GM19023 (cell line): ENCODE measurements at regions not wholly inside any gene's neighbourhood (a gene's known extent, or its start where the extent isn't known, plus 50 kb on each side); places are given as distances from the start of the nearest gene placed in this dataset.
A peak's percentile ranks its signal among the peaks of the same experiment; 100 is the strongest.
"Not testable (repeated sequence)": the region's sequence is repeated elsewhere in the genome, so short reads cannot be mapped to it uniquely, and the experiment has no call there.

ENCODE experiments used
- ATAC-seq: cut with Tn5 transposase; IDR thresholded peaks from one replicate; pipeline ENCODE4 v1.9.1; 2021; ENCODE audit warnings: mild to moderate bottlenecking, moderate library complexity; ENCODE audit not compliant: unreplicated experiment

- ATAC-seq: no peak
Observed at GRCh38 chr1:233788687-233789086, 115.8 kb upstream of the SLC35F3 start.

DNA sequence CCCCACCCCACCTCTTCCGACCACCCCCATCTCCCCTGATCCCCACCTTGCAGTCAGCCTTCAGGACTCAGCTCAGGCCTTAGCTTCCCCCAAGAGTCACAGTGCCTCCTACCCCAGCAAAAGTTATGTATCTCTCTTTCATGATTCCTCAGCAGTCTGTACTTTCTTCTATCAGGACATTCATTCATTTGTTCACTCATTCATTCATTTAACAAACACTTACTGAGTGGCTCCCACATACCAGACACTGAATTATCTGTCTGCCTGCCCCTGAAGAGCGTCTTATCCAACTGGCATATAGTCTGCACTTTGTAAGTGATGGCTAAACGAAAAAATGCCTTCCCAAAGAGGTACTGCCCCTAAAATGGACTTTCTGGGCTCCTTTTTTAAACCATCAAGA lies 114.4 kb upstream of the SLC35F3 start:
- ATAC-seq: no peak

DNA sequence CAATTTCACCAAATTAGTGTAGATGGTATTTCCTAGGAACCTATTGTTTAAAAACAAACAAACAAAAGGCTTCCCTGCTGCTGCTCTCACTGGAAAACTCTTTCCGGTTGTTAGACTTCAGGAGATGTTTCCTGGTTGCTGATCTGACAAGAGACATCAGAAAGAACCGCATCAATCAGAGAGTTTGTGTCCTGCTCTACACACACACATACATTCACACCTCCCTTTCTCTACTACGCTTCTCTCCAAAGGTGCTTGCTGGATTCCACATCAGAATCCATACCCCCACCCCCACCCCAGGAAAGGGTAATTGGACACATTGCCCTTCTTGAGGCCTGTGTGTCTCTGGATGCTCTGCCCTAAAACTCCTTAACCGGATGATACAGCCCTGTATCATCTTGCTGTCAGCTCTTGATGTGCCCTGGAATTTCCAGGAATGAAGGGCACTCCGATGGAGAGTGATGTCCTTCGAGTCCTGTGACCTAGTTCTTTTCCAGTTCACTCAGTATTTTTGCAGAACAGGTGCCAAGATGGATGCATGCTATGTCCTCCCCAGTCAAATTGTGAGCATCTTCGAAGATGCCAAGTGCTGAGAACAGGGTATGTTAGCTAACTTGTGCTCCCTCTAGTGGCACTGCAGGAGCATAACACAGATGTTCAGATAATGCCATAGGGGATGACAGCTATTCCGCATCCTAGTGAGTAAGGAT lies 113.7 kb upstream of the SLC35F3 start:
- ATAC-seq: peak; percentile 85

DNA sequence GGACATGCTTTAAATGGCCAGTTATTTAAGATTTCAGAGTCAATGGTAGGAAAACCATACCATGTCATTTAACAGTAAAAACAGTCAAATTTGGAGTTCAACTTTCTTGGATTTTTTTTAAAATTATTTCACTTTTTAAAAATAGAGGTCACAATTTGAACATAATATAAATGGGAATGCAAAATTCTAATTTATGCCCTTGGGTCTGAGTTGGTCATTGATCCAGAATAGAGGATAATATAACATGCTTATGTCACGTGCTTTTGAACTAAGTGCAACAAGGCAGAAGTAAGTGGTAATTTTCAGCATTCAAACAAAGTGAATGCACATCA lies 113.1 kb upstream of the SLC35F3 start:
- no peak for ATAC-seq

DNA sequence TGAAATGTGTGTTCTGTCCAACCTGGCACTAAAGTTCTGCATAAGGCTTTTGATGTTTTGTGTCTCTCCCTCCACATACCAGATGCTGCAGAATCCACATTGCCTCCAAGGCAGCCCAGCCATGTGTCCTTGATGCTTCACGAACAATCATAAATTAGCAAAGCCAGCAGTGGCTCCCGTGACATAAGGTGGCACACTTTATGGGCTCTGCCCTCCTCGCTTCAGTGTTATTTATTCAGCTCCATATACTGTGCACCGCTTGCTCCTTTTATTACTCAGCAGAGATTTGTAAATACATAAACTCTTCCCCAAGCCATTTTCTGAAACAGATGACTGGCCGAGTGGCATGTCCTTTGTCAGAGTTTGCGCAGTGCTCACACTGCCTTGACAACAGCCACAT lies 112.8 kb upstream of the SLC35F3 start:
- no peak for ATAC-seq

DNA sequence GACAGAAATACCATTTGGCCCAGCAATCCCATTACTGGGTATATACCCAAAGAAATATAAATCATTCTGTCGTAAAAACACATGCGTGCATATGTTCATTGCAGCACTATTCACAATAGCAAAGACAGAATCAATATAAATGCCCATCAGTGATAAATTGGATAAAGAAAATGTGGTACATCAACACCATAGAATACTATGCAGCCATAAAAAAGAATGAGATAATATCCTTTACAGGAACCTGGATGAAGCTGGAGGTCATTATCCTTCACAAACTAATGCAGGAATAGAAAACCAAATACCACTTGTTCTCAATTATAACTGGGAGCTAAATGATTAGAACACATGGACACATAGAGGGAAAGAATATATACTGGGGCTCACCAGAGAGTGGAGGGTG lies 109.6 kb upstream of the SLC35F3 start:
- ATAC-seq: no peak

GRCh38 chr1:233796146-233796783 lies 108.2 kb upstream of the SLC35F3 start:
- no peak for ATAC-seq

DNA sequence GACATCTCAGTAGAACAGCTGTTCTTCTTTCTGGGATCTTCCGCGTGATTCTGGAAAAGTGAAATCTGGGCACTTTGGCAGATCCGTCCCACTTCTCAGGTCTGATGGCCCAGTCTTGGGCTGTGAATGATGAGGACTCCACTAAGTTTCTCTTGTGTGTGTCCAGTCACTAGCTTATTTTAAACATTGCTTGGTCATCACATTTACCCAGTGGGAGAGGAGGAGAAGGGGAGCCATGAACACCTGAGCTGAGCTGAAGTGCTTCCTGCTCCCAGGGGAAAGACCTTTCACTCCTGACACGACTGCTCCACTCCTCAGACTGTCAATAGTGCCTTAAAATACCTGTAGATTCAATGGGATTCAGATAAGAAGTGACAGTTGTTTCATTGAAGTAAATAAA lies 101.9 kb upstream of the SLC35F3 start:
- ATAC-seq: no peak

- ATAC-seq: no peak
Observed at GRCh38 chr1:233805786-233806185, 98.7 kb upstream of the SLC35F3 start.

GRCh38 chr1:233815357-233815756 lies 89.1 kb upstream of the SLC35F3 start:
- no peak for ATAC-seq

DNA sequence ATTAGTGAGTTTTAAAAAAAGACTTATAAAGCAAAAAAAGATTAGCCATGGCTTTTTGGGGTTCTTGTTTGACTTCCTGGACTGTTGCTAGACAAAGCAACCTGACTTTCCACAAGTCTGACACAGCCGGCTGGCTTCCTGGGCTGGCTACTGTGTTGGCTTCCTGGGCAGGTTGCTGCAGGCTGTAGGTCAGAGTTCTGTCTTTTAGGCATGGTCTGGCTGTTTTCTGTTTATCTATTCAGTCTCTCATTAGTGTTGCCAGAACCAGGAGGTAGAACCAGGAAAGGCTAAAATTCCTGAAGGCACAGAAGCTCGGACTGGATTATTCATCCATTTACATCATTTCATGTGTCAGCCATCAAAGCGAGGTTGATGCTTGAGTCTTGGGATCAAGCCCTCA lies 88.6 kb upstream of the SLC35F3 start:
- no peak for ATAC-seq

GRCh38 chr1:233816348-233816747 lies 88.1 kb upstream of the SLC35F3 start:
- no peak for ATAC-seq

GRCh38 chr1:233819042-233819441 lies 85.4 kb upstream of the SLC35F3 start:
- no peak for ATAC-seq

- ATAC-seq: not testable (repeated sequence)
Observed at GRCh38 chr1:233824179-233824578, 80.3 kb upstream of the SLC35F3 start.

- ATAC-seq: not testable (repeated sequence)
Observed at GRCh38 chr1:233827937-233828336, 76.5 kb upstream of the SLC35F3 start.

- ATAC-seq: no peak
Observed at GRCh38 chr1:233828480-233828879, 76.0 kb upstream of the SLC35F3 start.

GRCh38 chr1:233834609-233835008 lies 69.9 kb upstream of the SLC35F3 start:
- ATAC-seq: no peak

DNA sequence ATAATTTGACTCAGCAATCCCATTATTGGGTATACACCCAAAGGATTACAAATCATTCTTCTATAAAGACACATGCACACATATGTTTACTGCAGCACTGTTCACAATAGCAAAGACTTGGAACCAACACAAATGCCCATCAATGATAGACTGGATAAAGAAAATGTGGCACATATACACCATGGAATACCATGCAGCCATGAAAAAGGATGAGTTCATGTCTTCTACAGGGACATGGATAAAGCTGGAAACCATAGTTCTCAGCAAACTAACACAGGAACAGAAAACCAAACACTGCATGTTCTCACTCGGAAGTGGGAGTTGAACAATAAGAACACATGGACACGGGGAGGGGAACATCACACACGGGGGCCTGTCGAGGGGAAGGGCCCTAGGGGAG lies 66.3 kb upstream of the SLC35F3 start:
- ATAC-seq: not testable (repeated sequence)

DNA sequence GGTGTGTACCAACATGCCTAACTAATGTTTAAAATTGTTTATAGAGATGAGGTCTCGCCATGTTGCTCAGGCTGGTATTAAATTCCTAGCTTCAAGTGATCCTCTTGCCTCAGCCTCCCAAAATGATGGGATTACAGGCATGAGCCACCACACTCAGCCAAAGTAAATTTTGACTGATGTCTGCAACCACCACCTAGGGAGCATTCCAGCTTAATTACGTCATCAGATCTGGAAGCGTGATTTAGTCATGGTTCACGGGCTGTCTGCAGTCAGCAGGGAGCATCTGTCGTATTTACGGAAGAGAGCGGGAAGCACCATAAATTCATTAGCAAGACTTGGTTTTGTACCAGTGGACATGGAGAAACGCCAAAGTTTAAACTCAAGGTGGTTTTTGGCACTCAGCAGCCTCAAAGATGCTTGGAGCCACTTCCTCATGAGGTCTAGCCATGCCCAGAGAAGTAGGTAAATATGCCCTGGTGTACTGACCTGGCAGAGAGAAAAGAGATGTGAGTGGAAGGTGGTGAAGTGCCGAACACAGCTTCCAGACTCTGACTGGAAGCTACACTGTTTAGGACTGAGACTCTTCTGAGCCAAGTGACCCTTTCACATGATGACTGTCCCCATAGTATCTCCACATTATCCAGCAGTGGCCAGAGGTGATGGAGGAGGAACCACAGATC lies 60.8 kb upstream of the SLC35F3 start:
- ATAC-seq: no peak

GRCh38 chr1:233844275-233844674 lies 60.2 kb upstream of the SLC35F3 start:
- ATAC-seq: no peak

GRCh38 chr1:233844692-233845091 lies 59.8 kb upstream of the SLC35F3 start:
- no peak for ATAC-seq
